Activated T-cell treated with anti-CD3 and anti-CD28 coated beads, Interleukin-2, amount 50 U/mL, for 24 hours (primary cell): ENCODE measurements at regions not wholly inside any gene's neighbourhood (a gene's known extent, or its start where the extent isn't known, plus 50 kb on each side); places are given as distances from the start of the nearest gene placed in this dataset.

Experiments used
- DNase-seq: peaks from one replicate; pipeline ENCODE4 v3.0.0-alpha.2; 2020
- H3K27ac Mint-ChIP-seq: 2 replicates; pipeline ENCODE4 v1.8.0; 2020; ENCODE audit warnings: mild to moderate bottlenecking, mixed read lengths
- H3K27me3 Mint-ChIP-seq: 2 replicates; pipeline ENCODE4 v1.8.0; 2020; ENCODE audit warnings: mixed read lengths
- H3K36me3 Mint-ChIP-seq: 2 replicates; pipeline ENCODE4 v1.8.0; 2020; ENCODE audit warnings: low read depth, mixed read lengths
- H3K4me1 Mint-ChIP-seq: 2 replicates; pipeline ENCODE4 v1.8.0; 2020; ENCODE audit warnings: low read depth, mixed read lengths
- H3K4me3 Mint-ChIP-seq: 2 replicates; pipeline ENCODE4 v1.8.0; 2020; ENCODE audit warnings: mild to moderate bottlenecking, moderate library complexity, mixed read lengths
- H3K9me3 Mint-ChIP-seq: 2 replicates; pipeline ENCODE4 v1.8.0; 2020; ENCODE audit warnings: mixed read lengths

DNA sequence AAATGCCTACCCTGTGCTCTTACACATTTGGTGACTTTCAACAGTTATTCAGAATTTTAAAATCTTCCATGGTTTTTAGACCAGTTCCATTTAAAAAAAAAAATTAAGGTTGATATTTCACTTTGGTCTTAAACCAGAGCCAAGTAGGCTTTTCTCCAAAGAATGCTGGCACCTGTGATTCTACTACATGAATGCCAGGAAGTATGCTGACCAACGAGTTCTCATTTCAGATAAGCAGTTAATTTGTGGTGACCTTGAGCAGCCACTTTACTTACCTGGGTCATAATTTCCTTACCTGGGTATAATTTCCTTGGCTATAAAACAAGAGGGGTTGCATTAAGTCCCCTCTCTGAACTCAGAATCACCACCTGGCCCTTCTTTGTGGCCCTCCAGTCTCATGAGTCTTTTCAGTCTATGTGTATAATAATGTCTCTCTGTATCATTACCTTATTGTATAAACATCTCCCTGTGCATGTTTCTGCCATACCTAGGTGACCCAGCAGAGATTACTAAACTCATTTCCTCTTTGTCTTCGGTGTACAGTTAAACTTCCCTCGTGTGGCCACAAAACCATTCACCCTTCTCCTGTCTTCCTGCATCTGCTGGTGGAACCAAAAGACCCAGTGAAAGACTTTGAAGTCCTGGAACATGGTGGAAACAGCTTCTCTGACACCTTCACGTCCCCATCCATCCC, 139.1 kb upstream of the DPT start:
- no peak overlapping the region for H3K4me3 Mint-ChIP-seq

DNA sequence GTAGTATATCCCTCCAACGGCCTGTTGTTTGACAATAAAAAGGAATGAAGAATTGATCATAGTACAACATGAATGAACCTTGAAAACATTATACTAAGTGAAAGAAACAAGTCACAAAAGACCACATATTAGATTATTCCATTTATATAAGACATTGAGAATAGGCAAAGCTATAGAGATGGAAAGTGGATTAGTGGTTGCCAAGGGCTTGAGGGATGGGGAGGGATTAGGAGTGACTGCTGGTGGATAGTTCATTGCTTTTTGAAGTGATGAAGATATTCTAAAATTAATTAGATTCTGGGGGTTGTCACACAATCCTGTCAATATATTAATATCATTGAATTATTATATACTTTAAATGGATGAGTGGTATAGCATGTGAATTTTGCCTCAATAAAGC, 142.5 kb upstream of the DPT start:
- Mint-ChIP-seq H3K27ac (no peak overlapping the region), H3K4me3 (no peak overlapping the region), H3K4me1 (peaks cover 3% of the 10 kb centered on the region), H3K36me3 (no peaks in the 10 kb centered on the region), H3K27me3 (no peaks in the 10 kb centered on the region), H3K9me3 (no peaks in the 10 kb centered on the region)
- no peak for DNase-seq

More for the DNA sequence above, 139.1 kb upstream of the DPT start:
- Mint-ChIP-seq H3K27ac (no peak overlapping the region), H3K9me3 (peaks cover 5% of the 10 kb centered on the region), H3K36me3 (no peaks in the 10 kb centered on the region), H3K4me1 (peaks cover 3% of the 10 kb centered on the region), H3K27me3 (no peaks in the 10 kb centered on the region)
- DNase-seq = no peak

DNA sequence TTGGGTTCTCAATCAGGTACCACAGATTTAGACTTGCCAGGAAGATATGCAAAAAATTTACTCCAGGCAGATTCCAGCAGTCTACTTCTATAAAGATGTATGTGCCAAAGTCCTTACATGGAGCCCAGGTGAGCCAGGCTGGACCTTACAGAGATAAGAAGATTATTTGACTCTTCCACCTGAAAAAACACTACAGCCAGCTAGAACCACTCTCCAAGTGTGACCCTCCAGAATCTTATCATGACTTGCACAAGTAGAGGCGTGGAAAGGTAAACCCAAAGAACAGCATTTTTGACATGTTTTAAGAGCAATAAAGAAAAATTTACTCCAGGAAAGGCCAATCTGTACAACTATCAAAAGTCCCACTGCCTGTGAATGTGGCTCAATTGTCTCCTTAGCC, 146.8 kb upstream of the DPT start:
- no peak for DNase-seq
- no peak overlapping the region for H3K4me3 Mint-ChIP-seq
- H3K27ac Mint-ChIP-seq = no peak overlapping the region
- no peaks in the 10 kb centered on the region for H3K4me1 Mint-ChIP-seq
- no peaks in the 10 kb centered on the region for H3K27me3 Mint-ChIP-seq
- H3K36me3 Mint-ChIP-seq = no peaks in the 10 kb centered on the region
- H3K9me3 Mint-ChIP-seq = no peaks in the 10 kb centered on the region

DNA sequence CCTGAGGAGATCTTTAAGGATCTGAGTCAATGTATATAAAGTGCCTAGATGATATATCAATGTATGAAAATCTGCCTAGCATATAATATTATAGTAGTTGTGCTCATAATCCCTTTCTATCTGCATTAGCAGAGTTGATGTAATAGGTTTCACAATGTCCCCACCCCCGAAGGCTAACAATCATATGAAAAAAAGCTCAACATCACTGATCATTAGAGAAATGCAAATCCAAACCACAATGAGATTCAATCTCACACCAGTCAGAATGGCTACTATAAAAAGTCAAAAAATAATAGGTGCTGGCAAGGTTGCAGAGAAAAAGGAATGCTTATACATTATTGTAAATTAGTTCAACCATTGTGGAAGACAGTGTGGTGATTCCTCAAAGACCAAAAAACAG, 147.8 kb upstream of the DPT start:
- no peaks in the 10 kb centered on the region for H3K36me3 Mint-ChIP-seq
- H3K27ac Mint-ChIP-seq = no peak overlapping the region
- no peaks in the 10 kb centered on the region for H3K9me3 Mint-ChIP-seq
- no peak overlapping the region for H3K4me3 Mint-ChIP-seq
- no peak for DNase-seq
- H3K27me3 Mint-ChIP-seq = no peaks in the 10 kb centered on the region
- H3K4me1 Mint-ChIP-seq = no peaks in the 10 kb centered on the region

DNA sequence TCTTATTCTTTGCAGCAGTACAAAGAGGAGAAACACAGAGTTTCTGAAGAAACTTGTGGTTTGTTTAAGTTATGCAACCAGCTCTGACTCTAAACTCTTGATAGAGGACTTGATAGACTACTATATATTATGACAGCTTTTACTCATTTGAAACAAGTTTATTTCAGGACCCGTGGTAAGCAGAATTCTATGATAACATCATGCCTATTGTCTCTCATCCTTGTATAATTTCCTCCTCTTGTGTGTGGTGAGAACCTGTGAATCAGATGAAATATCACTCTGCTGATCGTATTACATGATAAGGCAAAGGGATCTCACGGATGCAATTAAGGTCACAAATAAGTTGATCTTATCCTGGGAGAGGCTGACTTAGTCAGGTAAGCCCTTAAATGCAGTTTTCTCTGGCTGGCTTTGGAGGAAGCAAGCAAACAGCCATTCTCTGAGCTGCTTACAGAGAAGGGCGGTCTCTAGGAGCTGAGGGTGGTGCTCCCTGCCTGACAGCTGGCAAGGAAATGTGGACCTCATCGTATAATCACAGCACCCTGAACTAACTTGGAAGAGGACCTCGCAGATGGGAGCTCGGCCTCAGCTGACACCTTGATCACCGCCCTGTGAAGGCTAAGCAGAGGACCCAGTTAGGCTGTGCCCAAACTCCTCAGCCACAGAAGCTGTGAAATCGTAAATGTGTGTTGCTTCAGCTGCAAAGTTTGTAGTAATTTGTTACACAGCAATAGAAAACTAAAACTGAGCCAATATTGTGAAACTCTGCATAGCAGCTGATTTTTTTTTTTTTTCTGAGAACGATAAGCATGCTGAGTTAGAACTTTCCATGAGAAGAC, 151.1 kb upstream of the DPT start:
- Mint-ChIP-seq H3K27me3 (no peaks in the 10 kb centered on the region), H3K4me3 (no peak overlapping the region), H3K27ac (no peak overlapping the region), H3K4me1 (no peaks in the 10 kb centered on the region), H3K36me3 (no peaks in the 10 kb centered on the region), H3K9me3 (no peaks in the 10 kb centered on the region)
- no peak for DNase-seq

DNA sequence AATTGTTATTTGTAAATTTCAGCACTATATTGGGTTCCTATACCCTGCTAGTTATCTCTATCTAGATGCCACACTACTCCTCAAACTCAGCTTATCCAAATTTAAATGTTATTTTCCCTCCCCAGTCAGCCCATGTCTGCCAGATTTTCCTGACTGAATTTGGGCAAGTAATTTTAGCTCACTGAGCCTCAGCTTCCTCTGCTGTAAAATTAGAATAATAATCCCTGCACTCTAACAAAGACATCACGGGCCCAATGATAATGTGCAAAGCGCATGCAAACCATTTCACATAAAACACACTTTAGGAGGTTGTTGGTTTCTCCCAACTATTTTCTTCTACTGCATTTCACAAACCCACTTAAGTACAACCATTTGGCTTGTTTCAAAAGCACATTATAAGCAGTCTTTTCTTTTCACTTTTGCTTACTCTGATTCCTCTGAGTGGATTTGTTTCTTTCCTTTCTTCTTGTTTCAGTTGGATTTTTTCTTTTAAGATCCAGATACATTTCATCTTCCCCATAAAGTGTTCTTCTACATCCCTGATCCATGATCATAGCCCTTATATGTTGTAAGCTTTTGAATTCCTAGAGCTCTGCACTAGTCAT, 152.8 kb upstream of the DPT start:
- no peak overlapping the region for H3K4me3 Mint-ChIP-seq
- no peaks in the 10 kb centered on the region for H3K27me3 Mint-ChIP-seq
- H3K27ac Mint-ChIP-seq = no peak overlapping the region
- no peak for DNase-seq
- no peaks in the 10 kb centered on the region for H3K4me1 Mint-ChIP-seq
- no peaks in the 10 kb centered on the region for H3K36me3 Mint-ChIP-seq
- H3K9me3 Mint-ChIP-seq = peaks cover 2% of the 10 kb centered on the region

DNA sequence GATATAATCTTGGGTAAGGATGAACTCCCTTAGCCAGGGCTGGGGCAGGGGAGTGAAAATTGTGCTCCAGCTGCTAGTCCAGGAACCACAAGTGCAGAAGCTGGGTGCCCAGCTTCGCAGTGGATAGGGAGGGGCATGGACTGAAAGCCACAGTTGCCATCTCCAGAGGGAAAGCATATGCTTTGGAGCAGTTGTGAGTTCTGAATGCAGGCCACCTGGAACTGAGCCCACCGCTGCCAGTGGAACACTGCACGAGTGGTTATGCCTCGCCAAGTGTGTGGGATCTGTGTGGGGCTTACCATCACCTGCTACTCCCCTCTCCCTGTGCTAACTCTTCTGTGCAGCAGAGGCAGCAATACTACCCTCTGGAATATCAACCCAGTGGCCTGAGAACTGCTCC, 158.4 kb upstream of the DPT start:
- Mint-ChIP-seq H3K27me3 (peaks cover 14% of the 10 kb centered on the region), H3K36me3 (no peaks in the 10 kb centered on the region), H3K9me3 (peaks cover 2% of the 10 kb centered on the region), H3K4me3 (no peak overlapping the region), H3K4me1 (no peaks in the 10 kb centered on the region), H3K27ac (no peak overlapping the region)
- no peak for DNase-seq

DNA sequence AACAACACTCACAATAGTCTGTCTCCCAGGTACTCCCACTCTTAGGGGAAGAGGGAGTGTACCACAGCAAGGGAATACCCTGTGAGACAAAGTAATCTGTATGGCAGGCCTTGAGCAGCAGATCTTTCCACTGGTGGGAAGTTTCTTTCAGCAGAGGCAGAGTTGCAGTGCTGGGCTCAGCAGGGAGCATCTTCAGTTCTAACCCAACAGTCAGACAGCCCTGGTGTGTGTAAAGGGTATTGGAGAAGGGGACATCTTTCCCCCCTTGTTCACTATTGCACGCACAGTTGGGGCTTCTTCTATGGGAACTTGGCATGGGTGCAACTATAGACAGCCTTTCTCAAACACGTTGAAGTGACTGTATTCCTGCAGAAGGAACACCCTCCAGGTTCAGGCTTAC, 159.4 kb upstream of the DPT start:
- Mint-ChIP-seq H3K9me3 (peaks cover 2% of the 10 kb centered on the region), H3K27me3 (peaks cover 14% of the 10 kb centered on the region), H3K4me1 (no peaks in the 10 kb centered on the region), H3K36me3 (no peaks in the 10 kb centered on the region), H3K27ac (no peak overlapping the region), H3K4me3 (no peak overlapping the region)
- no peak for DNase-seq

DNA sequence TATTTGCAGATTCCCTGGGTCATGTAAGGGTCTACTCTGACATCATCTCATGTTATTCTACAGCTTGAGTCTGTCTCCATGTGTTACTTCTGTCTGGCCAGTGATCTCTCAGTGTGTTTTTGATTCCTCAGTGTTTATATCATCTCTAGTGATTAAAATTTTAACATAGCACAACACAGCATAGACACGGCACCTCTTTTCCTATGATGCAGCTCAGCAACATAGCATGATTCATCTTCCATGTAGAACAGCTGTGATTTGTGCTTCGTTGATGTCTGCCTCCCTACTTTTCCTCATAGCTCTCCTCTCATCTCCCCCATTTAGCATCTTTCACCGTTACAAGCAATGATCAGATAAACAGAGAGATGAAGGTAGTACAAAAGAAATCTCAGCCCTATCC, 163.9 kb upstream of the DPT start:
- Mint-ChIP-seq H3K9me3 (no peaks in the 10 kb centered on the region), H3K36me3 (no peaks in the 10 kb centered on the region), H3K4me1 (no peaks in the 10 kb centered on the region), H3K27ac (no peak overlapping the region), H3K4me3 (no peak overlapping the region), H3K27me3 (peaks cover 31% of the 10 kb centered on the region)
- DNase-seq = no peak

DNA sequence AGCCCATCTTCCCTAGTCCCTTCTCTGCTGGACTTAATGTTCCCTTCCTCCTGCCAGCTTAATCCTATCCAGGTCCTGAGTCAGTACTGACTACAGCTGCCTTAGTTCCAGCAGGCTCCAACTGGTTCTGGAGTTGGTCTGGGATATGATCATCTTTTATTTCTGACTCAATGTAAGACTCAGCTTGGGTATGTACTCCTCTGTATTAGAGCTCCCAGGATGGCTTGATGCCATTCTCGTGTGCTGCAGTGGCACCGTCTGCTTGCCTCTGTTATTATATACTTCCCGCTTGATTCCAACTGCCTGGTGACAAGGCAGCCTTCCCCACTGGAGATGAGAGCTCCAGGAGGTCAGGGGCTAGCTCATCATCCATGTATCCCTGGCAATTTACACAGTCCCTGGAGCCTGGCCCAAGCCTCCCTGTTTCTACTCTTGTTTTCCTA, 164.4 kb upstream of the DPT start:
- H3K36me3 Mint-ChIP-seq = no peaks in the 10 kb centered on the region
- DNase-seq = no peak
- H3K27me3 Mint-ChIP-seq = peaks cover 29% of the 10 kb centered on the region
- H3K4me1 Mint-ChIP-seq = no peaks in the 10 kb centered on the region
- no peaks in the 10 kb centered on the region for H3K9me3 Mint-ChIP-seq
- H3K4me3 Mint-ChIP-seq = no peak overlapping the region
- no peak overlapping the region for H3K27ac Mint-ChIP-seq

DNA sequence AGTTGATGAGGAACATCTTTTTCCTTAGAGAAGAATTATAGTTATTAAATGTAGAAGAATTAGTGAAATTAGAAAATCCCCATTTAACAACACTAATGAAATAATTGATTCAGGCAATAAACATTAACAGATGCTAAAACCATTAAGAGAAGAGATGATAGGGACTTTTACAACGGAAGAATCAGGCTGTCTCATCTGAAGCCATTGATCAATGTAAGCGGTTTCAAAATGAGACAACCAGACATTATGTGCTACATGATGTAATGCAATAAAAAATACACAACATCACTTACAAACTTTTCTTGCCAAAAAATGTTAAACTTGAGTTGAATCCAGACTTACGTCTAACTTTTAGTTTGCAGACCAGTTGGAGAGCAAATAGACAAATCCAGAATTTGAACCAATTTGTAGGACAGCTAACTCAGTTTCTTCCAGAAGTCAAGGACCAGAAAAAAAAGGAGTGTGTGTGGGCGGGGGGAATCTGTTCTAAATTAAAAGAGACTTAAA, 165.4 kb upstream of the DPT start:
- Mint-ChIP-seq H3K27me3 (peaks cover 30% of the 10 kb centered on the region), H3K4me1 (no peaks in the 10 kb centered on the region), H3K9me3 (no peaks in the 10 kb centered on the region), H3K27ac (no peak overlapping the region), H3K36me3 (no peaks in the 10 kb centered on the region), H3K4me3 (no peak overlapping the region)
- no peak for DNase-seq

DNA sequence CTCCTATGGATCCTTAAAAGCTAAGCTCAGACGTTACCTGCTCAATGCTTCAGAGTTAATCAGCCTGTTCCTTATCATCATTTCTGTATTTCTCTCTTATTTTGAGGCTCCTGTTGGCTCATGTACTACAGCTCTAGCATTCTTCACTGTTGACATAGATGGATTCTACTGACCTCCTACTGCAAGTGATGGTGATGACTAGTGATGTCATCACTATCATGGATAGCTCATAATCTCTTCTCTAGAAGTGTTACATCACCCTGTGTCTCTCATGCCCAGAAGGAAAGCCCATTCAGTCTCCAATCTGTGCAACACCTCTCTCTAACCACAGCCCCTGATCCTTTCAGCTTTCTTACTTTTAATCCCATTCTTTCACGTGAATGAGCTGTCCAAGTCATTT, 168.2 kb upstream of the DPT start:
- H3K27ac Mint-ChIP-seq = no peak overlapping the region
- no peaks in the 10 kb centered on the region for H3K9me3 Mint-ChIP-seq
- H3K36me3 Mint-ChIP-seq = no peaks in the 10 kb centered on the region
- H3K4me3 Mint-ChIP-seq = no peak overlapping the region
- DNase-seq = no peak
- no peaks in the 10 kb centered on the region for H3K4me1 Mint-ChIP-seq
- H3K27me3 Mint-ChIP-seq = peaks cover 36% of the 10 kb centered on the region

DNA sequence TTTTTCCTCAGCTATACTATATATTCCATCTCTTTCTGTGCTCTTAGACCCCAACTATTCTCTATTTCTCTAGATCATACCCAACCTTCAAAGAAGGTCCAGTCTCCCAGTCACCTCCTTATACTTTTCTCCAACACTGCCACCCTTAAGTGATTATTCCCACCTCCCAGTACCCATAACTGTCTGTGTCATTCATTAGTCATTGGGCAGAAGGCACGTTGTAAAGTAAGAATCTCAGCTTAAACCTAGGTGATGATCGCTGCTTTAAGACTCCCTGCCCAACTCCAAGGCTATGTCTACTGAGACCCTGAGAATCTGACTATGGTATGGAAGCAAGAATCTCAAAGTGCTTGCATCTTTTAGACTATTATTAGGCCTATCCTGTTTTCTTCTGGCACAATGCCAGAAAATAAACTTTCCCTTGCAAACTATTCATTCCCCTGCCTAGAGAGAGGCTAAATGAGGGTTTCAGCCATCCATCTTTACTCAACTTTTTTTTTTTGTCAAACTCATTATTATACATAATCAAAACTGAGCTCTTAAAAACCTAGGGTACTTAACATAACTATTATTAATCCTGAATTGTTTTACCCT, 174.3 kb upstream of the DPT start:
- H3K9me3 Mint-ChIP-seq = no peaks in the 10 kb centered on the region
- H3K4me1 Mint-ChIP-seq = no peaks in the 10 kb centered on the region
- H3K36me3 Mint-ChIP-seq = no peaks in the 10 kb centered on the region
- H3K4me3 Mint-ChIP-seq = no peak overlapping the region
- H3K27me3 Mint-ChIP-seq = peaks cover 12% of the 10 kb centered on the region
- no peak for DNase-seq
- H3K27ac Mint-ChIP-seq = no peak overlapping the region

DNA sequence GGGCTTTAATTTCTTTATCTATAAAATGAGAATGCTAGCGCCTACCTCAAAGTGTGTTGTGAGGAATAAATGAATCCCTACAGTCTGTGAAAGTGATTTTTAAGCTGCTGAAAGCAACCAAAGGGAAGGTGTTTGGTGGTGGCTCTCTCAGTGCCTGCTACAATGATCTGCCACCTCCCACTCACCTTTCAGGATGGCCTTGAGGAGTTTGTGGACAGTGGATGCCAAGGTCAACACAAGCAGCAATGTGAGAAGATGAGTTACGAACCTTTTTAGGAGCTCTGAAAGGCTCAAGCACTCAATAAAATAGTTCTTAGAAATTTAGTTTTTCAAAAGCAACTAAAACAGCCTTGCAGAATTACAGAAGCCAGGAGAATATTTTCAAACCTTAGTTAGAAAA, 176.6 kb upstream of the DPT start:
- no peaks in the 10 kb centered on the region for H3K4me1 Mint-ChIP-seq
- H3K36me3 Mint-ChIP-seq = no peaks in the 10 kb centered on the region
- no peaks in the 10 kb centered on the region for H3K9me3 Mint-ChIP-seq
- no peak for DNase-seq
- no peak overlapping the region for H3K4me3 Mint-ChIP-seq
- no peak overlapping the region for H3K27ac Mint-ChIP-seq
- H3K27me3 Mint-ChIP-seq = peaks cover 10% of the 10 kb centered on the region
